Fibroblast of lung (primary cell): ENCODE measurements at regions not wholly inside any gene's neighbourhood (a gene's known extent, or its start where the extent isn't known, plus 50 kb on each side); places are given as distances from the start of the nearest gene placed in this dataset.
A peak's percentile ranks its signal among the peaks of the same experiment; 100 is the strongest.

ENCODE experiments used
- DNase-seq, 2 donors: peaks; one replicate each; pipeline versions ENCODE4 v3.0.0 to v3.0.0-alpha.2; 2010; ENCODE audit warnings: low read depth in 2 of 2
- H2AFZ ChIP-seq: 2 replicates; pipeline ENCODE4 v1.5.1; 2012; ENCODE audit warnings: low read length, control low read depth, inconsistent platforms
- H3K27ac ChIP-seq: 2 replicates; pipeline ENCODE4 v1.5.1; 2011; ENCODE audit warnings: low read length, control low read depth; ENCODE audit not compliant: insufficient read depth
- H3K27me3 ChIP-seq: 2 replicates; pipeline ENCODE4 v1.5.1; 2011; ENCODE audit warnings: mild to moderate bottlenecking, low read length; ENCODE audit not compliant: control insufficient read depth, insufficient read depth
- H3K36me3 ChIP-seq: 2 replicates; pipeline ENCODE4 v1.5.1; 2011; ENCODE audit warnings: low read length; ENCODE audit not compliant: control insufficient read depth, insufficient read depth
- H3K4me1 ChIP-seq: 2 replicates; pipeline ENCODE4 v1.5.1; 2011; ENCODE audit warnings: low read length; ENCODE audit not compliant: control insufficient read depth, insufficient read depth; ENCODE audit errors: extremely low read depth
- H3K4me2 ChIP-seq: 2 replicates; pipeline ENCODE4 v1.5.1; 2011; ENCODE audit warnings: low read length, control low read depth; ENCODE audit not compliant: insufficient read depth; ENCODE audit errors: extremely low read depth
- H3K4me3 ChIP-seq, 4 experiments: fragments of 200-600 bp in 1 of 4; sonication (generic) in 1 of 4; replicated peaks in 1 of 4; 2 replicates each; pipeline ENCODE4 v1.5.1; 2011 to 2016; ENCODE audit warnings: low read length in 4 of 4, low read depth in 3 of 4, mild to moderate bottlenecking in 3 of 4, control low read depth in 2 of 4, inconsistent platforms in 1 of 4, mixed read lengths in 1 of 4; ENCODE audit not compliant: insufficient read depth in 1 of 4; ENCODE audit errors: control extremely low read depth in 1 of 4
- H3K79me2 ChIP-seq: 2 replicates; pipeline ENCODE4 v1.5.1; 2012; ENCODE audit warnings: mild to moderate bottlenecking, low read length, inconsistent platforms; ENCODE audit not compliant: control insufficient read depth, insufficient read depth
- H3K9ac ChIP-seq: 2 replicates; pipeline ENCODE4 v1.5.1; 2011; ENCODE audit warnings: mild to moderate bottlenecking, low read length, control low read depth; ENCODE audit not compliant: insufficient read depth
- H3K9me3 ChIP-seq: 2 replicates; pipeline ENCODE4 v1.5.1; 2012; ENCODE audit warnings: low read depth, low read length; ENCODE audit not compliant: control insufficient read depth, insufficient read depth
- H4K20me1 ChIP-seq: 2 replicates; pipeline ENCODE4 v1.5.1; 2011; ENCODE audit warnings: low read length; ENCODE audit not compliant: control insufficient read depth, insufficient read depth; ENCODE audit errors: extremely low read depth
- EZH2 ChIP-seq: IDR thresholded peaks from 2 replicates; pipeline ENCODE4 v1.5.1; 2012; ENCODE audit warnings: low read length, control low read depth, mild to moderate bottlenecking; ENCODE audit errors: missing control alignments
- TF ChIP-seq, protein P1 (sequence below), 2 donors: IDR thresholded peaks in 1 of 2; conservative IDR thresholded peaks in 1 of 2; 1 replicate in 1 of 2; 2 replicates in 1 of 2; pipeline ENCODE4 v1.5.1; 2011 to 2012; ENCODE audit warnings: low read length in 2 of 2, control low read depth in 1 of 2, inconsistent platforms in 1 of 2, low read depth in 1 of 2, mild to moderate bottlenecking in 1 of 2

DNA sequence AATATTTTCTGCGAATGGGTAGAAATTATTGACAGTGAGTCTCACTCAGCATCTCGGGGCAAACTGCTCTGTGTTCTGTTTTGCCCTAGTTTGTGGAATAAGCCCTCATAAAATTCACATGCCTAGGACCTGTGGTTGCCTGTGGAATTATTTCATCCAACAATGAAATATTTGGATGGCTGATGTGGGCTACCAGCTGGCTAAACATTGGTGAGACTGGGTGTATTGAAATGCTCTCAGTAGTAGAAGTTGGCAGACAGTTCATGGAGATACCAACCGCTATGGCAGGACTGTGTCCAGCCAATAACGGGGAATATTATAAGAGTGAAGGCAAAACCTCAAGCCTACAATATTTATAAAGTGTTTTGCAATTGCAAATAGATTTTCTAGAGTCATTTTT, 344.1 kb upstream of the RPS23 start:
- Histone ChIP-seq H3K79me2 (no peaks in the 10 kb centered on the region), H3K4me2 (no peak overlapping the region)

DNA sequence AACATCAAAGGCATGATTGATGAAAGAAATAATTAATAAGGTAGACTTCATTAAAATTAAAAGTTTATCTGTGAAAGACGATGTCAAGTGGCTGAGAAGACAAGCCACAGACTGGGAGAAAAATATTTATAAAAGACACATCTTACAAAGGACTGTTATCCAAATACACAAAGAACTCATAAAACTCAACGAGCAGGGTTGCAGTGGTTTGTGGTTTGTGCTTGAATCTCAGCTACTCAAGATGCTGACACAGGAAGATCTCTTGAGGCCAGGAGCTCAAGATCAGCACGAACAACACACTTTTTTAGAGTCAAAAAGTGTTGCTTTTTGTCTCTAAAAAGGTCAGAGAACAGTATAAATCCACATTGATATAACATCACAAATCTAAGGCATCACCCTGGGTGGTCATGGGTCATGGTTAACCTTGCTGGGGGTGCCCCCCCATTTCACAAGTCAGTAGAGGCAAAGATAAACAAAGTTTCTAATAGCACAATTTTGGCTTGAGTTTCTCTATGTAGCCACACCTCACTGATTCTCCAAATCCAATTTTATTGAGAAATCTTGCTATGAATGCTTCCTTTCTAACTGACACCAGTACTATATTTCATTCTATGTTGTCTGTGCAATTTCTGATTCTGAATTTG, 342.9 kb upstream of the RPS23 start:
- Histone ChIP-seq H4K20me1 (no peaks in the 10 kb centered on the region), H3K9ac (no peak overlapping the region), H3K4me2 (no peak overlapping the region), H2AFZ (no peak overlapping the region), H3K4me1 (no peaks in the 10 kb centered on the region), H3K9me3 (no peaks in the 10 kb centered on the region), H3K36me3 (no peaks in the 10 kb centered on the region), H3K27ac (no peak overlapping the region), H3K79me2 (no peaks in the 10 kb centered on the region), H3K27me3 (no peaks in the 10 kb centered on the region), H3K4me3 (no peak overlapping the region)
- TF ChIP-seq, protein P1, sequence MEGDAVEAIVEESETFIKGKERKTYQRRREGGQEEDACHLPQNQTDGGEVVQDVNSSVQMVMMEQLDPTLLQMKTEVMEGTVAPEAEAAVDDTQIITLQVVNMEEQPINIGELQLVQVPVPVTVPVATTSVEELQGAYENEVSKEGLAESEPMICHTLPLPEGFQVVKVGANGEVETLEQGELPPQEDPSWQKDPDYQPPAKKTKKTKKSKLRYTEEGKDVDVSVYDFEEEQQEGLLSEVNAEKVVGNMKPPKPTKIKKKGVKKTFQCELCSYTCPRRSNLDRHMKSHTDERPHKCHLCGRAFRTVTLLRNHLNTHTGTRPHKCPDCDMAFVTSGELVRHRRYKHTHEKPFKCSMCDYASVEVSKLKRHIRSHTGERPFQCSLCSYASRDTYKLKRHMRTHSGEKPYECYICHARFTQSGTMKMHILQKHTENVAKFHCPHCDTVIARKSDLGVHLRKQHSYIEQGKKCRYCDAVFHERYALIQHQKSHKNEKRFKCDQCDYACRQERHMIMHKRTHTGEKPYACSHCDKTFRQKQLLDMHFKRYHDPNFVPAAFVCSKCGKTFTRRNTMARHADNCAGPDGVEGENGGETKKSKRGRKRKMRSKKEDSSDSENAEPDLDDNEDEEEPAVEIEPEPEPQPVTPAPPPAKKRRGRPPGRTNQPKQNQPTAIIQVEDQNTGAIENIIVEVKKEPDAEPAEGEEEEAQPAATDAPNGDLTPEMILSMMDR (conservative IDR thresholded peaks at IDR 0.05 in 1 of 2, IDR thresholded peaks at IDR 0.05 in 1 of 2; ENCODE audit: low read depth in 1 of 2, low read length in 2 of 2): peak in 1 of 2 donors; percentile 2
- no peak for TF ChIP-seq EZH2
- peak; percentile 39 to 89 for DNase-seq

More for the DNA sequence above, 344.1 kb upstream of the RPS23 start:
- Histone ChIP-seq H3K4me1 (no peaks in the 10 kb centered on the region), H3K27me3 (no peaks in the 10 kb centered on the region), H3K27ac (no peak overlapping the region), H3K9ac (no peak overlapping the region), H3K36me3 (no peaks in the 10 kb centered on the region), H3K9me3 (no peaks in the 10 kb centered on the region), H2AFZ (no peak overlapping the region), H3K4me3 (no peak overlapping the region), H4K20me1 (no peaks in the 10 kb centered on the region)
- TF ChIP-seq EZH2: no peak
- TF ChIP-seq, protein P1 (conservative IDR thresholded peaks at IDR 0.05 in 1 of 2, IDR thresholded peaks at IDR 0.05 in 1 of 2; ENCODE audit: low read depth in 1 of 2, low read length in 2 of 2): no peak
- DNase-seq: peak in 1 of 2 donors; percentile 64

DNA sequence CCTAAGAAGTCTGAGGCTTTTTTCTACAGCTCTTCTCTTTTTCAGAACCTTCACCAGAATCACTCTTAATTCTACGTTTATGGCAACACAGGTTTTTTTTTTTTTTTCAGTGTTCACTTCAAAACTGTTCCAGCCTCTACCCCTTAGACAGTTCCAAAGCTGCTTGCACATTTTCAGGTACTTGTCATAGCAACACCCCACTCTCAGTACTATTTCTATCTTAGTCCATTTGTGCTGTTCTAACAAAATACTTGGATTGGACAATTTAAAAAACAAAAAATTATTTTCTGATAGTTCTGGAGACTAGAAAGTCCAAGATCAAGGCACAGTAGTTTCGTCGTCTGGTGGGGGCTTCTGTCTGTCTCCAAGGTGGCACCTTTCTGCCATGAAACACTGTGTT, 340.9 kb upstream of the RPS23 start:
- H3K9me3 ChIP-seq: no peaks in the 10 kb centered on the region
- no peak overlapping the region for H3K27ac ChIP-seq
- no peaks in the 10 kb centered on the region for H3K36me3 ChIP-seq
- H3K4me1 ChIP-seq: no peaks in the 10 kb centered on the region
- no peak overlapping the region for H2AFZ ChIP-seq
- no peaks in the 10 kb centered on the region for H3K27me3 ChIP-seq
- no peak overlapping the region for H3K9ac ChIP-seq
- H3K79me2 ChIP-seq: no peaks in the 10 kb centered on the region
- TF ChIP-seq, protein P1 (conservative IDR thresholded peaks at IDR 0.05 in 1 of 2, IDR thresholded peaks at IDR 0.05 in 1 of 2; ENCODE audit: low read depth in 1 of 2, low read length in 2 of 2): no peak
- TF ChIP-seq EZH2: no peak
- H3K4me3 ChIP-seq: no peak overlapping the region
- H4K20me1 ChIP-seq: no peaks in the 10 kb centered on the region
- no peak for DNase-seq
- H3K4me2 ChIP-seq: no peak overlapping the region
